Lower leg skin (tissue), 3 donors: ENCODE measurements at regions not wholly inside any gene's neighbourhood (a gene's known extent, or its start where the extent isn't known, plus 50 kb on each side); places are given as distances from the start of the nearest gene placed in this dataset.

ENCODE experiments used
- CTCF ChIP-seq, 3 donors: fragments of 450-650 bp; IDR thresholded peaks; one replicate each; pipeline ENCODE4 v1.5.1; 2016; ENCODE audit warnings: antibody characterized with exemption in 3 of 3, mild to moderate bottlenecking in 3 of 3, moderate library complexity in 2 of 3
- POLR2A ChIP-seq, 2 donors: fragments of 450-650 bp; IDR thresholded peaks; one replicate each; pipeline ENCODE4 v1.6.1; 2016 to 2017; ENCODE audit warnings: antibody characterized with exemption in 2 of 2, mild to moderate bottlenecking in 1 of 2, moderate library complexity in 1 of 2

DNA sequence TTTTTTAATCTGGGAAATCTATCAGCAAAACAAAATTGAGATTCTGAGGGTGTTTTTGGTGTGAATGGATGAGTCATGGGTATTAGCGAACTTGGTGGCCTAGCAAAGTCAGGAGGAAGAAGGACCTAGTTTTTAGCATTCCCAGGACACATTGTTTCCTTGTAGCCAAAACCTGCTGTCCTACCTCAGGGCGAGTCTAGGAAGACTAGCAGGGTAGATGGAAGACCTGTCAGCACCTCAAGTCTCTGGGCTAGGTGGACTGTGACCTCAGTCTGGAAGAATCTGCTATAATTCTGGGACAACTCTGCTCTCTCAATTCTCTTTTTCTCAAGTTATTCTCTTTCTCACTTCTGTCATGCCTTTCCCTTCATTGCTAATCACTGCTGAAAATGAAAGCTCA, 1399.3 kb upstream of the LRRTM1 start:
- TF ChIP-seq POLR2A (IDR thresholded peaks at IDR 0.05): no peak
- no peak for TF ChIP-seq CTCF (IDR thresholded peaks at IDR 0.05)
